DMS114 treated with DMSO at 0.1 percent for 48 hours (cell line): ENCODE measurements at regions not wholly inside any gene's neighbourhood (a gene's known extent, or its start where the extent isn't known, plus 50 kb on each side); places are given as distances from the start of the nearest gene placed in this dataset.
"Not testable (repeated sequence)": the region's sequence is repeated elsewhere in the genome, so short reads cannot be mapped to it uniquely, and the experiment has no call there.

ENCODE experiments used
- DNase-seq: peaks from one replicate; lab custom pipeline; 2025; ENCODE audit not compliant: unreplicated experiment; lab: John Stamatoyannopoulos, UW

GRCh38 chr1:184889166-184889565 lies 85.1 kb downstream of the NIBAN1 start:
- DNase-seq, result no peak

GRCh38 chr1:184888505-184888904 lies 85.8 kb downstream of the NIBAN1 start:
- no peak for DNase-seq

GRCh38 chr1:184882957-184883815 lies 91.1 kb downstream of the NIBAN1 start:
- no peak for DNase-seq

- no peak for DNase-seq
These were observed 92.1 kb downstream of the NIBAN1 start for GRCh38 chr1:184881941-184882913.

GRCh38 chr1:184879876-184880557 lies 94.3 kb downstream of the NIBAN1 start:
- no peak for DNase-seq

- DNase-seq, result no peak
These were observed 95.7 kb downstream of the NIBAN1 start for GRCh38 chr1:184878602-184879001.

GRCh38 chr1:184878002-184878401 lies 96.3 kb downstream of the NIBAN1 start:
- DNase-seq, result no peak

GRCh38 chr1:184876015-184876414 lies 98.3 kb downstream of the NIBAN1 start:
- not testable (repeated sequence) for DNase-seq

- DNase-seq, result no peak
These were observed 99.1 kb downstream of the NIBAN1 start for GRCh38 chr1:184875218-184875617.

GRCh38 chr1:184870319-184870718 lies 104.0 kb downstream of the NIBAN1 start:
- DNase-seq, result no peak

- DNase-seq, result no peak
These were observed 106.2 kb downstream of the NIBAN1 start for GRCh38 chr1:184867866-184868689.

GRCh38 chr1:184866991-184867788 lies 107.1 kb downstream of the NIBAN1 start:
- DNase-seq, result no peak

- DNase-seq, result no peak
These were observed 107.7 kb downstream of the NIBAN1 start for GRCh38 chr1:184866586-184866985.

GRCh38 chr1:184865831-184866230 lies 108.5 kb downstream of the NIBAN1 start:
- no peak for DNase-seq

- DNase-seq, result no peak
These were observed 107.2 kb upstream of the EDEM3 start for GRCh38 chr1:184861755-184862336.

- no peak for DNase-seq
These were observed 106.5 kb upstream of the EDEM3 start for GRCh38 chr1:184860985-184861754.

GRCh38 chr1:184860535-184860934 lies 105.9 kb upstream of the EDEM3 start:
- no peak for DNase-seq

- no peak for DNase-seq
These were observed 104.9 kb upstream of the EDEM3 start for GRCh38 chr1:184859381-184860105.
